LoVo (cell line): ENCODE measurements at regions not wholly inside any gene's neighbourhood (a gene's known extent, or its start where the extent isn't known, plus 50 kb on each side); places are given as distances from the start of the nearest gene placed in this dataset.

Experiments
- DNase-seq: peaks from one replicate; pipeline ENCODE4 v3.0.0-alpha.2; 2016; ENCODE audit warnings: low spot score

DNA sequence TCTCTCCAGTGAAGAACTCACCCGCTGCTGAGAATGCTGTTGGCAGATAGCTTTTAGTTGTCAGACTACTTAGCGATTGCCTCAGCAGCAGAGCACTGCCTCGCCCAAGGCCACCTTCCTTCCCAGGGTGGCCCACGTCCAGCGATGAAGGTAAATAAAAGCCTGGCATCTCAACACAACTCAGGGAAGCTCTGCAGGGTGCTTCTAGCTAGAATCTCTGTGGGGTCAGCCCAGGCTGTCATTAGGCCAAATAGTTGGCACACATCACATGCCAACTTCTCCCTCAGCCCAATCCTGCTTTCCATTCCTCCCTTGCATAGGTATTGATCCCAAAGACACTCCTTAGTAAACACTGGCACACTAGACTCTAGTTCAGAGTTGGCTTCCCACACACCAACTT is 368.1 kb upstream of the TMTC1 start:
- no peak for DNase-seq

DNA sequence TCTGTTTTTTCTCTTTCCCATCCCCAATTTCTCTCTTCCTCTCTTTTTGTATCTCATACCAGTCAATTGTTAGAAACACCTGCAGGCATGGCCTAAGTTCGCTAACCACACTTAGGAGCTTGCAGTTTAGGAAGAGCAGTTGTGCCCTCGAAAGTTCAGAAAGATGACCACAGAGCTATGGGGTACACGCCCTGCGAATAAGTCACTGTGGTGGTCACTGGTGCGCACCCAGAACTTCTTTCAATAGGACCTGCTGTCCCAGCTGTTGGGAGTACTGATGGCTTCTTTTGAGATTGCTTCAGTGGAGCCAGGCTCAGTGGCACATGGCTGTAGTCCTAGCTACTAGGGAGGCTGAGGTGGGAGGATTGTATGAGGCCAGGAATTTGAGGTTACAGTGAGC is 362.8 kb upstream of the TMTC1 start:
- DNase-seq = no peak

DNA sequence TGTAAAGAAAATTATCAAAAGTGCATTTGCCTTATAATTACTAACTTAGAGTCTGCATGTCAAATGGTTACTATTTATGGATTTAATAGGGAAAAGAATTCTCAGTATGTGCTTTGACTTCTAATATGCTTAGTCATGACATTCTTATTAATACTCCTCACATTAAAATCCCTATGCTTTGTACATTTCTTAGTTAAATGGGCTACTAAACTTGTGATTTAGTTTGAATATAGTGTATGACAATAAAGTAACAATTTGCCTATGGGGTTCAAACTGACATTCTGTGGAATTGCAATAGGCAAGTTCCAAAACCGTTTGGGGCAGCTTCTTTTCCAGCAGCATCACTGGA is 361.9 kb upstream of the TMTC1 start:
- no peak for DNase-seq

DNA sequence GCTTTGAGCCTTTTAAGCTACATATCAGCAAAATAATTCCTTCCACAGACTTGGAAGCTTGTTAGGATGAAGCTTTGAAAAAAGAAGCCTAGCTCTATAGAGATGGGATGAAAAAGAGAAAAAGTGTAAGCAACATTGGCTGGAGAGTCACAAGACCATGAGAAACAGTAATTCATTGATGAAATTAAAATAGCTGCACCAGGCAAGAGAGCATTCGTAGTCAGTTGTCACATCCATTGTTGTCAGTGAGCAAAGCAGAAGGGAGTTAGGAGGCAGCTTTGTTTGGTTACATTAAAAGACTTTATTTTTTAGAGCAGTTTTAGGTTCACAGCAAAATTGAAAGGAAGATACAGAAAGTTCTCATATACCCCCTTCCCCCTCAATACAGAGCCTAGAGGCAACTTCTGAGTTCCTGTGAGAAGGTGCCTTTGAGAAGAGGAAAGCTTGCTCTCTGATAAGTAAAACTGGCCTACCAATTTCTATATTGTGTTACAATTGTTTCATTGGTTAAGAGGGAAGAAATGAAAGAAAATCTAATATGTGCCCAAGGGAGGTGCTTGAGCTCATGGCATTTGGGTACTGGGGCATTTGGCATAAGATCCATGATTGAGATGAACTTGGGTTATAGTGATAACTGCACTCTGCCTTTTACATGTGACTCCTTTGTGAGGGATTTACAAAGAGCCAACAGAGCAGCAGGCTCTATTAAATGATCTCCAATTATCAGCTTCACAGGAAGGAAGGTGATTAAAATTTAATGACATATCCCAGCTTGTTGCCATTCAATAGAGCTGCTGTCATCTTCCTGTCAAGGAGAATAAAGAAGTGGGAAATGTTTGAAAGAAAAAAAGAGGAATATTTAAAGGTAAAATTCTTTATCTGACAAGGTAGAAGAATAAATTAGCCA is 361.3 kb upstream of the TMTC1 start:
- no peak for DNase-seq

DNA sequence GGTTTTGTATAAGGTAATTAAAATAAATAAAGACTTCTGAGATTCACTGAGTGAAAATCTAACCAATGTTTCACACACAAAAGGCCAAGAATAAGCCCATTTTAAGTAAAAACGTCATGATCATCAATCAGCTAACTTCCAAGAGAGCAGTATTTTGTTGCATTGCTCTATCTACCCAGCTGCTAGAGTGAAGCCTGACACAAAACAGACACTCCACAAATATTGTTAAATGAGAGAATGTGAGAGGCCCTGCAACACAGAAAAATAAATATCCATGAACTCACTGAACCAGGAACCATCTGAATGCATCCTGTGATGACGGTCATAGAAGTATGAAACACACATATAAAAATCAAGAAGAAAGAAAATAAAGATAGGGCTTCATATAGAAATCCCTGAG is 358.6 kb upstream of the TMTC1 start:
- DNase-seq = no peak

DNA sequence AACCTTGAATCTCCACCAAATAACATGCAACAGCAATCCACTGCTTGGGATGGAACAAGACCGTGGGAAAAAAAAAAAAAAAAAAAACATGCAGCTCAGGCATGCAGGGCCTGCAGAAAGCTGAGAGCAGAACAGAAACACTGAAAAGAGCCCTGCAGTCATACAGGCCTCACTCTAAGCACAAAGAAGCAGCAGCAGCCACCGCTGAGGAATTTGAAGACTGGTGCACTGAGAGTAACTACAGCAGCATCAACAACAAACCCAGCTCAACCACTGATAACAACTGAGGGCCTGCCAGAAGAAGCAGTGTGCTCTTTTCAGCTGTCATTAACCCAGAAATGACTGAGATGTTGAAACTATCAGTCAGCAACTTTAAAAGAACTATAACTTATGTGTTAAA is 354.7 kb upstream of the TMTC1 start:
- no peak for DNase-seq

DNA sequence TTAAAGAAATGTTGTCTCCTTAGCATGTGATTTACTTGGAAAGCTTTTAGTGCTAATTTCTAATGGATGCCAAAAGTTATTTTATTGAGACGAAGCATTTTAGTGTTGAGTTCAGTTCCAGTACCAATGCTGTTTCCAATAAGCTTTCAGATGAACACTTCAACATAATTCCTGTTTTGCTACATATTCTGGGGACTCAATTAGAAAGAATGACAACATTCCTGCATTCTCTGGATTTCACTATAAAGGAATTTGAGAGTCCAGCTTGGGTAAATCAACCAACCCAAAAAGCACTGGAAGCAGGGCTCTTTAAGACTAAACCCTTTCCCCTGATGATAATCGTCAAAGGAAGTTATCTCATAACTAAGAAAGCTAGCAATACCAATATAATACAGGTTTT is 353.0 kb upstream of the TMTC1 start:
- no peak for DNase-seq

DNA sequence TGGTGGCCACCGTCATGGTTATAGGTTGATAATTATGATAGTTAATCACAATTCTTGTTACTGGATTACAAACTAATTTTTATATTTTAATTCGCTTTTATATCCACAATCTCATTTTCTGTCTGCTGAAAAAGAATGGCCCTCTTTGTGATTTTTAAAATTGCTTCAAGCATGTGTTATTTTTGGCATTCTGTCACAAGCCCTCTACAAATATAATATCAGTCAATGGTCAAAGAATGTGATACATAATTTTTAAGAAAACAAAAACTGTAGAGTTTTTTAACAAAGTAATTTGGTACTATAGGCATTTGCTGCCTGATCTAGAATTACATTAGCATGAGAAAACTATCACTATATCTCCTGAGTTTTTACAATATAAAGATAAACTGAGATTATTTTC is 352.0 kb upstream of the TMTC1 start:
- no peak for DNase-seq

DNA sequence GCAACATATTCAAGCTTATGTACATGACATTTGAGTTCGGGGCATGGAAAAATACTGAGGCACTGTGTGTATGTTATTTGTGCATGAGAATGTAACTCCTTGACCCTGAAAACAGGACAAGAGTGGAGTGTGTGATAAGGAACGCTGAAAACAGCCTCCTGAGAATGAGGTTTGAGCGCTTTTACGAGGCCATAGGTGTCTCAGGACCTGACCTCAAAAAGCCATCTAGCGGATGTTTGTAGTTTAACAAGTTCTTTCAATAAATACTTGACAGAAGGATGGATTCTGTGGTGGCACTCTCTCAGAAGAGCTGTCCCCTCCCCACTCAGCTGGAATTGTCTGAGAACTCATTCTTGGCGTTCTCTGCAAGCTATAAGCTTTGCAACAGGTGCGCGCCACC is 350.5 kb upstream of the TMTC1 start:
- DNase-seq = peak; percentile 68

DNA sequence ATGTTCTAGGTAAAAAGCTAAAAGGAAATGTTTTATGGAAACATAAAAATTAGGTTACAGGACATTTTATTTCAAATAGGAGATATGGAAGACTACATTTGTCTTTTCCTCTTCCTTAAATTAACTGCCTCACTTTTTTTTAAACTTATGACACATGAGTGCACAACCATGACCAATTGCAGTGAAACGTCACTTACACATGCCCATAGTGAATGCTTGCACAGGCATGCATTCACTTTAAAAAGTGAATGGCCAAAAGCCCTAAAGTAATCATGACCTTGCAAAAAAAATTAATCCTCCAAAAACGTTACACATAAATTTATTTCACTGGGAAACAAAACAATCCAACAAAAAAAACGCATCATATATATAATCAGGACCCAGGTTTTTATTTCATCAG is 343.2 kb upstream of the TMTC1 start:
- no peak for DNase-seq

DNA sequence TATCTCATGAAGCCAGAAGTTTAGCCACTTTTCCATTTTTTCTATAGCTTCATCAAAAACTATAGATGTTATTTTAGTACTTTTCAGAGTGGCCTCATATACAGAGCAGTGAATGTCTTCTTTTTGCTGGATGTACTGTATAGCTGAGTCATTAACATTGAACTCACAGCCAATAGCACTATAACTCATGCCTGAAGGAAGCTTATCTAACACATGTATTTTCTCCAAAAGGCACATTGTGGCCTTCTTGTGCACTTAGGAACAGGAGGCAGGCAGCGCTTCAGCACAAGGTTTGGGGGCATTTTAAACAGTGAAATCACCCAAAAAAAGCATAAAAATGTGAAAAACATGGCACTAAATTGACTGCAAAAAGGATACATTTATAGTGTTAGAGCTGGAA is 336.8 kb upstream of the TMTC1 start:
- no peak for DNase-seq

DNA sequence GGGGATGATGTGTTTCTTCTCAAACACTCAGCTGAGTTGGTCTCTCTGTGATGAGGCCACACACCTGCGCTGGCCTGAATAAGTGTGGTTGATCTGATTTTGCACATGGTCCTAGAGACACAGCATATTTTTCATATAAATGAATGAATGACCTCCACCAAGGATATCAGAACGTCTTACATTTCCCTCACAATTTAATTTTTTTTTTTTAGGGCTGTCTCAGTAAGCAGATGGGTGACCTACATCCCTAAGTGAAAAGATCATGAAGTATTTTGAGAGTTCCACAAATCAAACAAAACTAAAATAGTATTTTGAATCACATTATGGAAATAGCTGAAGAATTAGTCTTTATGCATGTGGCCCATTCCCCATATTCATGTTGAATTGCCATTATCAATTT is 333.7 kb upstream of the TMTC1 start:
- DNase-seq = no peak

DNA sequence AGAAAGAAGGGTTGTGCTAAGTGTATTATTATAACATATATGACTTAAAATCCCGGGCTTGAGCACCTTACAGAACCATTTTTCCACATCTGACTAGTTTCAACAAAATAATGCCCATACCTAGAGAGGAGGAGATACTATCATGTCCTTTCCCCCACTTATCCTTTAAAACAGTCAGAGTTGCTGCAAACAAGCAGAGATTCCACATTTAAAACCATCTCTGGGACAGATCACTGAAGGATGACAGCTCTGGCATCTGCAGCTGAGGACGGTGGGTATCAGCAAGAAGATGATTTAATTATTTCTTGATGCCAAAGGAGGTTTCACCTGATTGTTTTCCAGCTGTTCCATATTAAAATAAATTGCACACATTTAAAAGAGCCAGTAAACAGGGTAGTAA is 328.0 kb upstream of the TMTC1 start:
- no peak for DNase-seq

DNA sequence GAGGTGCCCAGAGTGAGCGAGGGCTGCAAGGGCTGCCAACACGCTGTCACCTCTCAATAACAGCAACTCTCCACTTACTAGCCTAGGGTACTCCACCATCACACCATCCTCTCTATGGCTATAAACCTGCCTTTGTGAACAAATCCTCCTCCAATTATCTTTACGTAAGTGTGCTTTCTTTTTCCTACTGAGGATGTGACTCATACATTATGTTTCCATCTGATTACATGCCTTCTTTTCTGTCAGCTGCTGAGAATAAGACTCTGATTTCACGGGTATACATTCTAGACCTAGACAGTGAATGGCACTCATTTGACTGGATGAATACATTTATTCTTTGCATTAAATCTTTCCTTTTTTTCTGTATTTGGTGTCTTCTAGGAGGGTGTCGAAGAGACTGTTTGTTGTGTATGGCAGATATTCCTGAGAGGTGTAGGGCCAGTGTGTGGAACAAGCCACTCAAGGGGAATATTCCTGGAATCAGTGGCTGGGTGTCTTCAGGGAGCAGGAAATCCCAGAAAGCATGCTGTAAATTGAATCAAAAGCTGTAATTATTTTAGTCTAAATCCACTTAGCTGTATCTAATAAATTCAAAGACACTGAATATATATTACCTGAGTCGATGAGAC is 327.3 kb upstream of the TMTC1 start:
- no peak for DNase-seq

DNA sequence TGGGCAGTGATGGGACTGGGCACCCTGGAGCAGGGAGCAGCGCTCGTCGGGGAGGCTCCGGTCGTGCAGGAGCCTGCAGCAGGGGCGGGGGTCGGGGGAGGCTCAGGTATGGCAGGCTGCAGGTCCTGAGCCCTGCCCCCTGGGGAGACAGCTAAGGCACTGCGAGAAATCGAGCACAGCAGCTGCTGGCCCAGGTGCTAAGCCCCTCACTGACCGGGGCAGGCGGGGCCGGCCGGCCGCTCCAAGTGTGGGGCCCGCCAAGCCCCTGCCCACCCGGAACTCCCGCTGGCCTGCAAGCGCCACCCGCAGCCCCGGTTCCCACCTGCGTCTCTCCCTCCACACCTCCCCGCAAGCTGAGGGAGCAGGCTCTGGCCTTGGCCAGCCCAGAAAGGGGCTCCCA is 326.8 kb upstream of the TMTC1 start:
- no peak for DNase-seq

DNA sequence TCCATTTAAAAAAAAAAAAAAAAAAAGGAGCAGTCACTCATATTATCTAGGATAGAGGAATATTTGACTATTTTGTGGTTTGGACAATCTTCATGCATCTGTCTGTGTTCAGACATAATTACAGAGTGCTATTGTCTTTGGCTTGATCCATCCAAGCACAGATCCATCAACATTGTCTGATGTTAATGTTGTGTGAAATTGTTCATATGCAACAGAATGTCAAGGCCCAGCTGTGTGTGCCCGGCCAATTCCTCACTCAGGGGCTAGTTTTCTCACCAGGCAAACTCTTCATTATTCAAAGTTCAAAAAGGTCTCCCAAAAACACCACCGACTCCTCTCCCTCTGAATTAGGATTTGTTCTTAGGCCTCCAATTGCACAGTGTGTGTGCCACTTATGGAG is 324.9 kb upstream of the TMTC1 start:
- DNase-seq = no peak

DNA sequence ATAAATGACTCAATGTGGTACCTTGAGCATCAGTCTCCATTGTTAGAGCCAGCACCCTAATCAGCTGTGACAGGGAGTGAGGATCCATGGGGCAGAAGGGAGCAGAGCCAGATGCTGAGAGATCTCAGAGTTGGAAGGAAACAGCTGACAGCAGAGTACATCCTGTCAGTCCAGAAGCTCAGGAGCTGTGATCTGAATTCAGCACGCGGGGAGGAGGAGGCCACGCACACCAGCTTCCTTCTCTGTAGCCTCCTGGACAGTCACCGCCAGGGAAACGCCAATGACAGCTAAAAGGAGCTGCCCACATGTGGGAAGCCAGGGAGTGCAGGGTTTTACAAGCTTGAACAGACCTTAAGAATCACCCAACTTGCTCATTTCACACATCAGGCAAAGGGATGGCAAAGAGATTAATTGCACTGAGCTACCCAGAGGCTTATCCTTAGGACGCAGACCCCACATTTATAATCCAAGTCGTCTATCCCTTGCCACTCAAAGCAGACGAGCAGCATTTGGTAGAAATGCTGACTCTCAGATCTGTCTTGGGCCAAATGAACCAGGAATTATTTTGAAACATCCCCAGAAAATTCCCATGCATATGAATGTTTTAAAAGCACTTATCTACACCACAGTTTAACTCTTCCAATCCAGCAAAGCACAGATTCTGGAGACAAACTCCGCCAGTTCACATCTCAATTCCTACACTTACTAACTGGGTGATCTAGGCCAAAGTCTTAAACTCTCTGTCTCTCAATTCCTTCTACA is 322.6 kb upstream of the TMTC1 start:
- DNase-seq = no peak

DNA sequence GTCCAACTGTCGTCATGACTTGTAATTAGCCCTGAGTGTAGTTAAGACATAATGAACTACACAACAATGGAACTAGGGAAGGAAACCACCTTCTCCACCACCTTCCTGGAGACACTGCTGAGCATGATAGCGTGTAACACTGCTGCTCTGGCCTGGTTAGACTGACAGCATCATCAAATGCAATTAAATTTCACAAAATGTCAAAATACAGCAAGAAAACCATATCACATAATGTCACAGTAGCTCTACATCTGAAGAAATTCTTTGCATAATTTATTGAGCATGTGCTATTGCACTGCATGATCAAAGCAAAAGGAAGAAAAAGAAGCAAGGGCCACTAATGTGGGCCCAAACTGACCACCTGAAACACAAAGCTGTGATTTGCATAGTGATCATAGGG is 321.8 kb upstream of the TMTC1 start:
- no peak for DNase-seq

DNA sequence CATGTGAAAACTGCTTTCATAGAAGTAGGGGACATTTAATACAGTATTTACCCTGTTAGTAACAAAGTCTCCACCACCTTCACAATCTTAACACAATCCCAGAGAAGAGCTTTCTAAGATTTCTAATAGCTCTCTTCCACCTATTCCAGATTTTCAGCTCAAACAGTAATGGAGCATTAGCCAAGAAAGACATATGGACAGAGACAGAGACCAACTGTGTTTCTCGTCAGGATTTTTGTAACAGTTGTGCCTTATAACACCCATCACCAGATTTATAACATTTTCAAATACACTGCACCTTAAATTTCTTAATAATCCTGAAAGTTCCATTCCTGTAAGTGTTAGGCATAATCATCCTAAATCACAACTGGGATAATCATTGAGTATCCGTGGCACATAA is 321.2 kb upstream of the TMTC1 start:
- no peak for DNase-seq

DNA sequence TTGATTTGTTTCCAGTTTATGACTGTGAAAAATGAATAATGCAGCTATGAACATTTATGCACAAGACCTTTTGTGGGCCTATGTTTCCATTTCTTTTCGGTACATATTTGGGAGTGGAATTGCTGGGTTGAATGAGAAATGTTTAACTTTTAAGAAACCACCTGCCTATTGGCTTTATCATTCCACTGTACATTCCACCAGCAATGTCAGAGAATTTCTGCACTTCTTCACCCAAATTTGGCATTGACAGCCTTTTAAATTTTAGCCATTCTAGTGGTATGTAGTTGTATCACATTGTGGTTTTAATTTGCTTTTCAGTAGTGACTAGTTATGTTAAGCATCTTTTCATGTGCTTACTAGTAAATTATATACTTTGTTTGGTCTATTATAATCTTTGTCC is 317.0 kb upstream of the TMTC1 start:
- no peak for DNase-seq

DNA sequence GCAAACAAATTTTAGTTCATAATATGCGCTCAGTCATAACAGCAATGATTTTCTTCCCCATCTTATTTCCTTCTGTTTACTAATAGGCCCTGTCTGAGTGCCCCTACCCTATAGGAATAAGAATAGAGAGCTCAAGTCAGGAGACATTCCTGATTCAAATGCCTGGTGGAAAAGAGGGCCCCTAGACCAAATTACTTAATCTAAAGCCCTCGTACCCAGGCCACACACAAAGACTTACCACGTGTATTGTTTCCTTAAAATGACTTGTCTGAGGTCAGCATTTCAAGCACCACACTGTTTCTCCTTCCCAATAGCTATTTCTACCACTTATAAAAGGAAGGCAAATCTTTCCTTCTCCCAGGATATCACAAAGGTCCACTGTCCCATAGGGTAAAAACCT is 314.9 kb upstream of the TMTC1 start:
- no peak for DNase-seq

DNA sequence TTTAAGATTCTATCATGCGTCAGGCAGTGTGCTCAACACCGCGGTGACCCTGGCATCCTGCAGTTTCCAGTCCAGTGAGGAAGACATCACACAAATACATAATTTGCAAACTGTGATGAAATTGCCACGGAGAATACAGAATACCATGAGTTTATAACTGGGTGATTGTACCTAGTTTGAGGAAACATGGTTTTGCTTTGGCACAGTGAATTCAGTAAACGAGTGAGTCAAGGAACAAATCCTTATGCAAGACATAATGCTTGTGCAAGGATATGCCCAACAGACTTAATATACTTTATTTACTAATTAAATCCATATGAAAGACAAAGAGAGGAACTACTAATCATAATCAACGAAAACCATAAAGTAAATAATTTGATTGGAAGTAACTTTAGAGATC is 311.8 kb upstream of the TMTC1 start:
- no peak for DNase-seq

DNA sequence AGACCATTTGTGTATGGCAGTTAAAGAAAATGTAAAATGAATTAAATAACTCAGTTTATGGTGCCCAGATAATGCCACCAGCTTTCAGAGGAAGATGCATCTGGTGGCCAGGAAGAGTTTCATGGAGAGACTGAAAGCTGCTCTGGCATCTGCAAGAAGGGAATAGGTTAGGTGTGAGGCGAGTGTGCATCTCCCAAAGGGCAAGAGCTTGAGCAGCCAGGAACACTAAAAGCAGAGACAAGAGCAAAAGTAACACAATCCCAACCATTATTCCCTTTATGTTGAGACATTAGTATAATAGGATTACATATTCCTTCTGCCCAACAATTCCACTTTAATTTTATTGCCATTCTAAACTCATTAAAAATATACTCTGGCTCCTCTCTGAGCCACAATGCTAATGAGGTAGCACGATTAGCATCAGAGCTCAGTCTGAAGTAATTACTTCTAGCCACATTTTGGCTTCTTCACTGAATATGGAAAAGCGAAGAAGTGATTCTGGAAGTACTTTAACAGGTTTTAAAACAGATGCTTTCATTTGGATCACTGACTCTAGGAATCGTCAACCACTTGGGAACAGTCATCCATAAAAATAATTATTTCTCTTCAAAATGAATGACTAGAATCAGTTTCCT is 309.4 kb upstream of the TMTC1 start:
- DNase-seq = no peak
